ENCODE measurements at regions not wholly inside any gene's neighbourhood (a gene's known extent, or its start where the extent isn't known, plus 50 kb on each side); places are given as distances from the start of the nearest gene placed in this dataset.
A peak's percentile ranks its signal among the peaks of the same experiment; 100 is the strongest.

GRCh38 chr18:38941711-38942561, 1376.3 kb upstream of the CELF4 start (continued):
- TF ChIP-seq CUX1 (IDR thresholded peaks at IDR 0.05; ENCODE audit: insufficient replicate concordance, low read depth, low read length): no peak

DNA sequence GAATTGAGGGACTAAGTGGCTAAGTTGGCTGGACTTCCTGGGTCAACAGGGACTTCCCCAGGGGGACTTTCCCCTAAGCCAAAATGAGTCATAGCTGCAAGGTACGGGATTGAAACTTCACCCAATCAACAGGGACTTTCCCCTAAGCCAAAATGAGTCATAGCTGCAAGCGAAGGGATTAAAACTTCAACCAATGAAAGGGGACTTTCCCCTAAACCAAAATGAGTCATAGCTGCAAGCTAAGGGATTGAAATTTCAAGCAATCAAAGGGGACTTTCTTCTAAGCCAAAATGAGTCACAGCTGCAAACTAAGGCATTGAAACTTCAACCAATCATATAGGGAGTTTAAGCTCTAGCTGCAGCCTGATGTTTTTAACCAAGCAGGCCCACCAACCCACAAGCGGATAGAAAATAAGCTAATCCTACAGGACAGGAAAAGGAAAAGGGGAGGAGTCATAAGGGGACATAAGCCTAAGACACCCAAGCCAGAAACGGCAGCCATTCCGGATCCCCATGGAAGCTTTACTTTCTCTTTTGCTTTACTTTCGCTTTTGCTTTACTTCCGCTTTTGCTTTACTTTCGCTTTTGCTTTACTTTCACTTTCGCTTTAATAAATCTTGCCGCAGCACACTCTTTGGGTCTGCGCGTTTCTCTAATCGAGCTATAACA, 1375.4 kb upstream of the CELF4 start:
- ChIA-PET RAD21 (ENCODE audit: unreplicated experiment) (interaction anchor here (1.0 to 3.1 kb wide), 6 partner anchors 12 to 329 kb away, joined by 3 to 15 read pairs (median 4); no protein-coding TSS in a partner anchor), POLR2A (interaction anchor here (0.7 to 1.6 kb wide), 5 partner anchors 8 to 330 kb away, joined by 3 to 6 read pairs (median 3); no protein-coding TSS in a partner anchor), CTCF (interaction anchor here (0.6 to 1.7 kb wide), 4 partner anchors 14 to 61 kb away, joined by 3 to 6 read pairs (median 4); no protein-coding TSS in a partner anchor), SMC1A (ENCODE audit: uncharacterized antibody, unreplicated experiment) (interaction anchor here (0.8 to 4.0 kb wide), 13 partner anchors 9 to 329 kb away, joined by 3 to 29 read pairs (median 4); no protein-coding TSS in a partner anchor)
- ATAC-seq (peak; percentile 88), DNase-seq (ENCODE audit: low read depth, low spot score) (peak; percentile 99), FAIRE-seq (peak; percentile 88)
- H3K79me2 ChIP-seq (ENCODE audit: control insufficient read depth, insufficient read depth, low read length): no peaks in the 10 kb centered on the region
- H3K9me3 ChIP-seq (replicated peaks; ENCODE audit: control insufficient read depth, insufficient read depth, low read length): peaks cover 10% of the 10 kb centered on the region
- 2% methylated on average over 13 of the region's 13 CpGs for WGBS (ENCODE audit: insufficient coverage, insufficient replicate concordance, low lambda C conversion rate, missing lambda C conversion rate)
- peak overlapping the region; percentile 46; the same call in 1 of the 2 replicates for H3K4me3 ChIP-seq
- H3K27ac ChIP-seq (ENCODE audit: control insufficient read depth, insufficient read depth): peak overlapping the region; percentile 84
- H3K4me1 ChIP-seq (ENCODE audit: control insufficient read depth, insufficient read depth, low read length): peaks cover 8% of the 10 kb centered on the region
- H3K4me2 ChIP-seq (ENCODE audit: control insufficient read depth, insufficient read depth): peak overlapping the region; percentile 36
- peak overlapping the region; percentile 34; the same call in 1 of the 2 replicates for H3K9ac ChIP-seq (ENCODE audit: control insufficient read depth, insufficient read depth, low read length)
- intact Hi-C loops (cut with micrococcal nuclease; ENCODE audit: unreplicated experiment) (loop anchor here (1.0 to 5.0 kb wide), 2 partner anchors 189 to 330 kb away; no protein-coding TSS in a partner anchor), in situ Hi-C loops (cut with MboI) (loop anchor here (5.0 to 25.0 kb wide), 2 partner anchors 329 to 1196 kb away; no protein-coding TSS in a partner anchor)
- no peaks in the 10 kb centered on the region for H3K36me3 ChIP-seq (ENCODE audit: control insufficient read depth in 2 of 2, insufficient read depth in 2 of 2, low read length in 1 of 2)
- H4K20me1 ChIP-seq (ENCODE audit: control insufficient read depth, insufficient read depth): no peaks in the 10 kb centered on the region
- no TSS peak for BruUV-seq (replicated peaks)
- no peaks in the 10 kb centered on the region for H3K27me3 ChIP-seq (replicated peaks in 1 of 2; ENCODE audit: control insufficient read depth in 2 of 2, insufficient read depth in 2 of 2, low read length in 1 of 2)
- H2AFZ ChIP-seq (ENCODE audit: control insufficient read depth, low read depth, low read length): peak overlapping the region; percentile 88
- TF ChIP-seq, protein P1, sequence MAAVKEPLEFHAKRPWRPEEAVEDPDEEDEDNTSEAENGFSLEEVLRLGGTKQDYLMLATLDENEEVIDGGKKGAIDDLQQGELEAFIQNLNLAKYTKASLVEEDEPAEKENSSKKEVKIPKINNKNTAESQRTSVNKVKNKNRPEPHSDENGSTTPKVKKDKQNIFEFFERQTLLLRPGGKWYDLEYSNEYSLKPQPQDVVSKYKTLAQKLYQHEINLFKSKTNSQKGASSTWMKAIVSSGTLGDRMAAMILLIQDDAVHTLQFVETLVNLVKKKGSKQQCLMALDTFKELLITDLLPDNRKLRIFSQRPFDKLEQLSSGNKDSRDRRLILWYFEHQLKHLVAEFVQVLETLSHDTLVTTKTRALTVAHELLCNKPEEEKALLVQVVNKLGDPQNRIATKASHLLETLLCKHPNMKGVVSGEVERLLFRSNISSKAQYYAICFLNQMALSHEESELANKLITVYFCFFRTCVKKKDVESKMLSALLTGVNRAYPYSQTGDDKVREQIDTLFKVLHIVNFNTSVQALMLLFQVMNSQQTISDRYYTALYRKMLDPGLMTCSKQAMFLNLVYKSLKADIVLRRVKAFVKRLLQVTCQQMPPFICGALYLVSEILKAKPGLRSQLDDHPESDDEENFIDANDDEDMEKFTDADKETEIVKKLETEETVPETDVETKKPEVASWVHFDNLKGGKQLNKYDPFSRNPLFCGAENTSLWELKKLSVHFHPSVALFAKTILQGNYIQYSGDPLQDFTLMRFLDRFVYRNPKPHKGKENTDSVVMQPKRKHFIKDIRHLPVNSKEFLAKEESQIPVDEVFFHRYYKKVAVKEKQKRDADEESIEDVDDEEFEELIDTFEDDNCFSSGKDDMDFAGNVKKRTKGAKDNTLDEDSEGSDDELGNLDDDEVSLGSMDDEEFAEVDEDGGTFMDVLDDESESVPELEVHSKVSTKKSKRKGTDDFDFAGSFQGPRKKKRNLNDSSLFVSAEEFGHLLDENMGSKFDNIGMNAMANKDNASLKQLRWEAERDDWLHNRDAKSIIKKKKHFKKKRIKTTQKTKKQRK (IDR thresholded peaks at IDR 0.05; ENCODE audit: low read depth, low read length): no peak
- no peak for TF ChIP-seq KDM1A (IDR thresholded peaks at IDR 0.05; ENCODE audit: borderline replicate concordance)
- TF ChIP-seq YY1 (IDR thresholded peaks at IDR 0.05; ENCODE audit: low read depth, low read length): peak; percentile 83
- TF ChIP-seq TCF3 (IDR thresholded peaks at IDR 0.05; ENCODE audit: borderline replicate concordance, insufficient read depth, low read depth, low read length): peak; percentile 52; the same call in 1 of the 2 replicates
- TF ChIP-seq NFYB (IDR thresholded peaks at IDR 0.05; ENCODE audit: insufficient read depth, low read depth, low read length): peak; percentile 63; the same call in 1 of the 2 replicates
- no peak for TF ChIP-seq HDAC6 (IDR thresholded peaks at IDR 0.05; ENCODE audit: unreplicated experiment)

Measured in GM12878 (cell line).